HG03060 (cell line): ENCODE measurements at regions not wholly inside any gene's neighbourhood (a gene's known extent, or its start where the extent isn't known, plus 50 kb on each side); places are given as distances from the start of the nearest gene placed in this dataset.
"Not testable (repeated sequence)": the region's sequence is repeated elsewhere in the genome, so short reads cannot be mapped to it uniquely, and the experiment has no call there.

ENCODE experiments used
- ATAC-seq: cut with Tn5 transposase; IDR thresholded peaks from one replicate; pipeline ENCODE4 v1.9.1; 2021; ENCODE audit warnings: low read depth, moderate number of reproducible peaks; ENCODE audit not compliant: unreplicated experiment

DNA sequence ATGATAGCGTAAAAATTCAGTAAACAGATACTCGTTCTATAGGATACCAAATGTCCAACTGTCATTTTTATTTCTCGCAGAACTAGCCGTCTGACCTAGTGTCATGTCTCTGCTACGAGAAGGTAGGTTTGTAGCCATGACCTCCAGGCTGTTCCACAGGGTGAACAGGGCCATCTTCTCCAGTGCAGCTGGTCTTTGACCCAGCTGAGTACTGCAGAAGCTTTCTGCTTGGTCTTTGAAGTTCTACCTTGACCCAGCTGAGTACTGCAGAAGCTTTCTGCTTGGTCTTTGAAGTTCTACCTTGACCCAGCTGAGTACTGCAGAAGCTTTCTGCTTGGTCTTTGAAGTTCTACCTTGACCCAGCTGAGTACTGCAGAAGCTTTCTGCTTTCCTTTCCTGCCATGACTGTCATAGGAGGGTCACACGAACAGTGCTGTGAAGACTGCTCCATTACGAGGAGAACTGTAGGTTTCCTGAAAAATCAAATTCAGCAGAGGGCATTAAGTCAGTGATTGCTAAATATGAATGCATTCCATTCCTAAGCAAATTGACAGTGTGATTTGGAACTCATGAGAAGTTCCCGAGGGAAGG, 532.8 kb upstream of the NRP1 start:
- ATAC-seq: not testable (repeated sequence)

DNA sequence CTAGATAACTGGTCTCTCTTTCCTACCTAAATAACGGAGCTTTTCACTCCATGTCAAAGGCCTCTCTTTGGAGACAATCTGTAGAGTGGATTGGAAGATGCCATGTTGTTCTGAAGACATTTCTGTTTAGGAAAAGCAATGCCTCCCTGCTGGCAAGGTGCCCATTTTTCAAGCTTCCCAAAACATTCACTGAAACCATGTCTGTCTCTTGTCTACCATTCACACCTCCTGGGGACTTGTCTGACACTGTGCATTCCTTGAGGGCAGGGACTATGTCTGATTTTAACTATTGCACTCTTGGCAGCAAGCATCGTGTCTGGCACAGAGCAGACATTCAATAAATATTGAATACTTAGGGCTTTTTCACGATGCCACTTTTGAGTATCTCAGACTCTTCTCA, 528.9 kb upstream of the NRP1 start:
- no peak for ATAC-seq

DNA sequence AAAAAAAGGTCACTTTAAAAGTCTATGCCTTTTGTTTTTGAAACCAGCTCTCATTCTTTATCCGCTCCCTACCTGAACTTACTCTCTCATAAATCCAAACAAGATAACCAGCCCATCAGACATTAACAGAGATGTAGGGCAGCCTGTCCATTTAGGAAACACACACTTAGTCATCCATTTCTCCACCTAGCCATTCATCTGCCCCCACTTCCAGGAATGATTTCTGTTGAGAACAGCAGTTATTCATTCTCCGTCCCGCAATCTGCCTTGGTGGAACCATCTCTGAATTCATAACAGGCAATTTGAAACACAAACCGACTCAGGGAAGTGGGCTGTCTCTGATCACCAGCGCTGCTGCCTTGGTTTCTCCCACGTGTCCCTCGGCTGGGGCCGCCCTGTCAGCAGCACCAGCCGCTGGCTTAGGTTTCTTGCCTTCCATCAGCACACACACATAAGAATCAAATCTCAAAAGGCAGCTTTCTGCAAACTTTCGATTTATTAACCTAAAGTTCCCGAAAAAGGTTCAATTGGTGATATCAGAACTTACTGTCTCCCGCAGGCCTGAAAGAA, 528.2 kb upstream of the NRP1 start:
- no peak for ATAC-seq

DNA sequence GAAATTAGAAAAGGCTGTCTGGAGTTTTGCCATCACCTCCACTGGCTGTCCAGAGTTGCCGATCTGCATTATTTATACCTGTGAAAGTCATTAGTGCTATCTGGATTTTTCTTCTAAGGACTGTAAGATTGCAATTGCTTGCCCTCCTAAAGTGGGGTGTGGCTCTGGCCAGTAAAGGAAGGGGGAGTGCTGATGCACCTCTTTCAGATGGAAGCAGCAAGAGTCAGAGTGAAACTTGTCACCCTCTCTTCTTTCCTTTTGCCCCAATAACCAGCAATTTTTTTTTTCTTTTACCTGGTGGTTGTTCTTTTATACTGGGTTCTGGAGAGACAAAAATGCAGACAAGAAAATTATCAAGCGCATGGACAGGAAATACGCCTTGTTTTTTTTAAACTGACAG, 527.4 kb upstream of the NRP1 start:
- no peak for ATAC-seq

DNA sequence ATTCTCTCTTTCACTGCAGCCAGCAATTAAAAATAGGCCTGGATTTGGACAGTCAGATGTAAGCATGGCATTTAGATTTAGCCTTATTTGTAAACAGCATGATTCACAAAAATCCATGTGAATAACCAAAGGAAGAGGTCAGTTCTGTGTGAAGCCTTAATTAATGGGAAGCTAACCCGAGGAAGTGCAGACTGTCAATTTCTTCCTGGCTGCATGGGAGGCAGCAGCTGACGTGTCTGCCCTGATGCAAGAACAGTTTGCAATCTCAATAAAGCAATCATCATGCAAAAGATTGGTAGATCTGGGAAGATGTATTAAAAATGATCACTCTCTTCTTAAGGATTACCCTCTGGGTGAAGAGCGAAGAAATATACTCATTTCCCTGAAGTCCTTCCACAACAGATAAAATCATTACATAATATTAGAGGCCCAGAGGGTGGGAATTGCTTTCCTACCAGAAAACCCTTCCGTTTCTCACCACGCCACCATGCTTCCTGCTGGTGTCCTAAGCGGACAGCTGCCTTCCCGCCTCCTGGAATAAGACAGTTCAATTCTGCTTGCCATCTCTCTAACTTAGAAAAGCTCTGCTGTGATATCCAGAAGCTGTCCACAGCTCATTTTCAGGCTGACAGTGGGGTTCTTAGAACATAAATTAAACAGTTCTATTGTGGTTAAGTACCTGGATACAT, 526.7 kb upstream of the NRP1 start:
- no peak for ATAC-seq

DNA sequence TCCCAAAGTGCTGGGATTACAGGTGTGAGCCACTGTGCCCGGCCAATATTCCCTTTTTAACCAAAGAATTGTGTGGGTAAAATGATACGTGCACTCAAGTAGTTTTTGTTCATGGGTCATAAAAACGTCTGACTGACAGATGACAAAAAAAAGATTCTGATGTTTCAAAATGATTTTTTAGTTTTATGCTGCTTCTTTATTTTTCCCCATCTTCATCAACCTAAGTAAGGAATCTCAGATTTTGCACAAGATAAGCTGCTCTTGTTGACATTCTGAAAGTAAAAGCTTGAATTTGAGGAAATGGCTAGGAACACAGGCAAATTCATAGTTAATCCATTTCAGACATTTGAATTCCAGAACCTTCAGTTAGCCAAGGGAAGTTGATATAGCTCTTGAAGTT, 526.1 kb upstream of the NRP1 start:
- ATAC-seq: no peak

DNA sequence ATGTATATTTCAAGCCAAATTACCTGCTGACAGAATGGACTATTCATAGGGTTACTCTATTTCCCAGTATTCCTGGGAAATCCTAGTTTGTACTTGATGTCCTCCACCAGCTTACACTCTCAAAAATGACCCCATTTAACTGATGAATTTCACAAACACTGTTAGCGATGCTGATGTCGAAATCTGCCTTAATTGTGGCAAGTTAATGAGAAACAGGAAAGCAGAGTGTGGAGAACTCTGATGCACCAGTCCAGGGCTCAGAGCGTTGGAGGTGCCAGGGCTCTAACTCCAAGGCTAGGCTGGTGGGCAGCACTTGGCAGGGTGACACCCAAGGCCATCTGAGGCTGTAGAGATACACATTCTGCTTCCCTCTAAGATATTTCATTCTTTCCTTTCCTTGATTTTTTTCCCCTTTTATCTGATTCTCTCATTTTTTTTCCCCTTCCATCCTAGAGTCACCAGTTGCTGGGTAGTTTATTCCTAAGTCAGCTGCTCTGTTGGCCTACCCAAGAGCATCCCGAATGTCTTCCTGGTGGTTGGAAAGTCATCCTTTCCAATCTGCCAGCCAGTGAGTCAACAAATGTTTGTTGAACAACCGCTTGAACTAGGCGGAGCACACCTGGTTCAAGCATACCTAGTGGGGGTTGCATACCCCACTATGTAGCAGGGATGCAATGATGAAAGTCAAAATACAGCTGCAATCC, 525.0 kb upstream of the NRP1 start:
- no peak for ATAC-seq

DNA sequence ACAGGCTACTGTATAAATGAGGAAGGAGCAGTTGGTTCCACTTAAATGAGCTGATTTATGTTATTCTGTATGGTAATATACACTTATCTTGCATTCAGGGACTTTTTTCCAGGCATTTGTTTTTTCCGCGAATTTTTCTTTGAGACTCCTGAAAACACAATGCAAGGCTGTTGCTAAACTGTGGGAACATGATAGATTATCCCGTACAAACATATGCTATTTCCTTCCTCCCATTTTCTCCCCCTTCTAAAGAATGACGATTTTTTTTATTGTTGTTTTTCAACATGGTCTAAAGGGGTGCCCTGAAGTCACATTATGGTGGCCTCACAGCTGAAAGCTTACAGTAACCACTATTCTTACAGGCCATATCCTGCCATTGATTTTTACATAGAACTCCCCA, 523.9 kb upstream of the NRP1 start:
- no peak for ATAC-seq

DNA sequence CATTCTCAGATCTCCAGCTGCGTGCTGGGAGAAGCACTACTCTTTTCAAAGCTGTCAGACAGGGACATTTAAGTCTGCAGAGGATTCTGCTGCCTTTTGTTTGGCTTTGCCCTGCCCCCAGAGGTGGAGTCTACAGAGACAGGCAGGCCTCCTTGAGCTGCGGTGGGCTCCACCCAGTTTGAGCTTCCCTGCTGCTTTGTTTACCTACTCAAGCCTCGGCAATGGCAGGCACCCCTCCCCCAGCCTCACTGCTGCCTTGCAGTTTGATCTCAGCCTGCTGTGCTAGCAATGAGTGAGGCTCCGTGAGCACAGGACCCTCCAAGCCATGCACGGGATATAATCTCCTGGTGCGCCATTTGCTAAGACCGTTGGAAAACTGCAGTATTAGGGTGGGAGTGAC, 518.8 kb upstream of the NRP1 start:
- ATAC-seq: not testable (repeated sequence)

DNA sequence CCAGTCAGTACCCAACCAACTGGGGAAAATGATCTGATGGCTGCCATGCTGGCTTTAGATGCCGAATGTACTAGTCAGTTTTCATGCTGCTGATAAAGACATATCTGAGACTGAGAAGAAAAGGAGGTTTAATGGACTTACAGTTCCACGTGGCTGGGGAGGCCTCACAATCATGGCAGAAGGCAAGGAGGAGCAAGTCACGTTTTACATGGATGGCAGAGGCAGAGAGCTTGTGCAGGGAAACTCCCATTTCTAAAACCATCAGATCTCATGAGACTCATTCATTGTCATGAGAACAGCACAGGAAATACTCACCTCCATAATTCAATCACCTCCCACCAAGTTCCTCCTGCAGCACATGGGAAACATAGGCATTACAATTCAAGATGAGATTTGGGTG, 508.9 kb upstream of the NRP1 start:
- ATAC-seq: no peak

DNA sequence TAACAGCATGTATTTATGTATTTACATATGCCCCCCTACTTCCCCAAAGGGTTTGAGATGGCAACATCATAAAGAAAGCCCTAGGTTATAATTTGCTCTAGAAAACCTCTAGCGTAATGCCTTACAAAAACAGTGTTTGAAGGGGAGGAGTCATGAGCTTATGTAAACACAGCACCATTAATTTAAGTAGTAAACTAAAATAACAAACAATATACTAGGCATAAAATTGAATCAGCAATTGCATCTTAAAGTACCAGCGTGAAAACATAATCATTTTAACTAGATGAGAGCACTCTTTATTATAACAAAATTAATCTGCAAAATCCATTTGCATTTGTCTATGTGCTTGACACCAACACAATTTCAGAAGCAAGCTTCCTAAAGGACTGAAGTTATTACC, 507.2 kb upstream of the NRP1 start:
- no peak for ATAC-seq

DNA sequence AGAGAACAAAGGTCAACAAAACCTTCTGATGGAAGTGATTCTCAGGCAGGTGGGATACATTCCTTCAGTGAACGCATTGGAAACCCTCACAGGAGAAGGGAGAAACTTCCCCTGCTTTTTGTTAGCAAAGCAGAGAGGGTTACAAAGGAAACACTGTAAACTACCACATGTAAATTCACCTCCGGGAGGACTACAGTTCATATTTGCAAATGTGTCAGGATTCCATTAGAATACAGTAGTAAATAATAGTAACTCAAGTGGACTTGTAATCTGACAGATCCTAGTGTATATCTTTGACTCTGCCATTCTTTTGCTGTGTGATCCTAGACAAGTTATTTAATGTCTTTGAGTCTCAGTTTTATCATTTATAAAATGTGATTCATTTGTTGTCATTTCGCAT, 504.3 kb upstream of the NRP1 start:
- ATAC-seq: no peak

DNA sequence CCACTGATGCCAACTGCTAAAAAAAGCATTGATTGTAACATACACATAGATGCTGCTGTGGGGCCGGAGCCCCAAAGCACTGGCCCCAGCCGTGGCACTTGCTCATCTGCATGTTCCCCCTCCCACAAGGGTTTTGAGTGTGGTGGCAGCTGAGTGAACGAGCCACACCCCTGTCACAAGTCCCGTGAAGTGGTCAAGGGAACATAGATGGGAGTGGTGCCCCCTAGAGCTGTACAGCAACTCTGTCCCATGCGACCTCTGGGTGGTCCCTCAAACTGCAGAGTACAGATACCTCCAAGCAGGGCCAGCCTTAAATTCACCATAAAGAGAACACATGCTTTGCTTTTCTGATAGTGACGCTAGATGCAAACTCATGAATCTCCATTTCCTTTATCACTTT, 503.3 kb upstream of the NRP1 start:
- ATAC-seq: no peak

DNA sequence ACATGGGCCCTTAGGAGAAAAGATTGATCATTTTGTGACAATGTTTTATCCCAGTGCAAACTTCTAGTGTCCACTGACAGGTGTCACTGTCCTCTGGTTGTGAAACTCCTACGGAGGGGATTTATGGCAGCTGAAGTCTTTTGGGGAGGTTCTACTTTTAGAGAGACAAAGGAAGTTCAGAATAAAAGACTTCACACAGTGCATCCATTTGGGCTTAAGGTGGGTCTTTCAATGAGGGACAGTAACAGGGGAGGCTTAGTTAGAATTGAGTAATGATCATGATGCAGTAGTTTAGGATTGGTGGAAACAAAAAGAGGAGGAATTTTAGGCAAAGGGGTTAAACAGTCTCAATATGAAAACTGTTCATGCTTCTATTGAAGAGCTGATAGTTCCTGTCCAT, 501.1 kb upstream of the NRP1 start:
- ATAC-seq: no peak

DNA sequence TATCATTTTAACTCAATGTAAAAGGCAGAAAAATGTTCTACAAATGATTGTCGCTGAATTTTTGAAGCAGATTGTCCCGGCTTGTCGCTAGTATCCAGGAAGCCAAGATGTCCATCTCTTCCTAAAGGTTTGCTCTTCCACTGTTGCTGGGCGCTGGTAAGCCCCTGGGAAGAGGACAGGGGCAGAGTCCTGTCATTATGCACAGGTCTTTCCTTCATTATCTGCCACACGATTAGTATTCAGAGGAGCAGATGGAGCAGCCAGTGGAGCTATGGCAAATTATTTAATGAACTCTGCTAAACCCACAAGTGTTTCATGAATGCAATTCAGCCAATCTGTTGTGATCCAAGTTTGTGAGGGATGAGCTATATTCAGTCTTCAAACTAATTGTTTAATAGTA, 499.1 kb upstream of the NRP1 start:
- ATAC-seq: no peak

DNA sequence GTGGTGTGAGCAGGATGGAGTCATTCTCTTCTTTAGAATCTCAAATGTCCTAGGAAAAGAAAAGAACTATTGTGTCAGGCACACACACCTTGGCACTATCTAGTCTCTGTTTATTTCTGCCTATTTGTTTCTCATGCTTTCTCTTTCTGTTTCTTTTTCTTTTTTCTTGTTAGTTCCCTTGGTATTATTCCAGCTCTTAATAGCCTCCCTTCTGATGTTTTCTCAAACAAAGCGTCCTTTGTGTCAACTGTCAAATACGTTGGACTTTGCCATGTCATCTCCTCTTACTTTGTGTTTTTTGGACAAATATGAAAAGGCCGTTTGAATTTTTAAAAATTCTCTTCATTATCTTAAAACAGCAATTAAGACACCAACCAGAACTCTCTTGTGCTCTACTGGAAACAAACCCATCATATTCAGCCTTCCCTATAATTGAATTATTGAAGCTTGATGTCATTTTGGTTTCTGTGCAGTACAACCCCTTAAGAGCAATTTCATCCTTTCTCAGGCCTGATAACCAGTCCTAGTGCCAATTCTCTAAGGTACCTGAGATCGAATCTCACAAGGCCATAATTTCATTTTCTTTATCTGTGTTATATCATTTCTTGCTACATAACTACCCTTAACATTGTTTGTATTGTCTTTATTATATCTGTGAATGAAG, 497.8 kb upstream of the NRP1 start:
- no peak for ATAC-seq

DNA sequence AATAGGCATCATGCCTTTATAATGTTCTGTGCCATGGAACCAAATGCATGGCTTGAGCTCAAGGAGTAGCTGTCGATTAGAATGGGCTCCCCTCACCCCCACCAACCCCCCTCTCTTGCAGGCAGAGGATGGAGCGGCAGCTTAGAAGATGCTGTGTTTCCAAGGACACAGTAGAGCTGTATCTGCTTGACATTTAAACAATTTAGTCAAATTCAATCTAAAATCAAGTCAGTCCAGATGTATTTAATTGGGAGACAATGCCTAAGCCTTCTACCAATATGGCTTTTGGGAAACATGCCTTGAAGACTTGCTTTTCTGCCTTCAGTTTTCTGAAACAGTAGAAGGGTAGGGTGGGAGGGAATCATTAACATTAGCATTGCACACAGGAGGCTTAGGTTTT, 497.1 kb upstream of the NRP1 start:
- ATAC-seq: no peak

DNA sequence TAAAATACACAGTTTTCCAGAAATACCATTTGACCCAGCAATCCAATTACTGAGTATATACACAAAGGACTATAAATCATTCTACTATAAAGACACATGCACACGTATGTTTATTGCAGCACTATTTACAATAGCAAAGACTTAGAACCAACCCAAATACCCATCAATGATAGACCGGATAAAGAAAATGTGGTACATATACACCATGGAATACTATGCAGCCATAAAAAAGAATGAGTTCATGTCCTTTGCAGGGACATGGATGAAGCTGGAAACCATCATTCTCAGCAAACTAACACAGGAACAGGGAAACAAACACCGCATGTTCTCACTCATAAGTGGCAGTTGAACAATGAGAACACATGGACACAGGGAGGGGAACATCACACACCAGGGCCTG, 495.4 kb upstream of the NRP1 start:
- not testable (repeated sequence) for ATAC-seq

DNA sequence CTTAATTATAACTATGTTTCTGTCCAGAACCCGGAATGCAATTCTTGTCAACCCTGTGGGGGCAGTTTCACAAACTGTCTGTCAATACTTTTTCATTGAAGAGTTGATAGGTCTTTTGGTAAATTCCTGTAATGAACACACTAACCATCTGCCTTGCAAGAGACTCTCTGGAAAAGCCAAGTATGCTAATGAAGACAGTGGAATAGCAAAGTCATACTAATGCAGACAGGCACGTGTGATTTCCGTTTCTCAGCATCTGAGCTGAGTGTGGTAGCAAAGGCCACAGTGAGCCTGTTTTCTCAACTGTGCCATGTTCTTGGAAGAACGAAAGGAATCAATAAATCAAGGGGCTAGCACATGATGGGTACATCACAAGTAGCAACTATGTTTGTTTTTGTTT, 494.1 kb upstream of the NRP1 start:
- no peak for ATAC-seq

DNA sequence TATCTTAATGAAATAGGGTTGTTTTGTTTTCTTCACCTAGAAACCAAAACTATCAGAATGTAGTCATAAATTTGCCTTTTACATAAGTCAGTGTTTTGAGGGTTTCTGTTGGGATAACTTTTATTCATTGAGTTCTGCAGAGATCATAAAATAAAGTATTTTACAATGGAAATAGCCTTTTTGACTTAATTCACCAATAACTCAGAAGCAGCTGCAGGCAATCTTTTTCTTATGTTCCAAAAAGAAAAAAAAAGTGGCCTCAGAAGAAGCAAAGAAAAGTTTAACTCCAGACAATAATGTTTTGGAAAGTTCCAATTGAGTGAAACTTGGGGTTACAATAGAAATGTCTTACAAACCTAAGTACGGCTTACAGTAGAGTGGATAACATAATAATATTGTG, 491.7 kb upstream of the NRP1 start:
- no peak for ATAC-seq

DNA sequence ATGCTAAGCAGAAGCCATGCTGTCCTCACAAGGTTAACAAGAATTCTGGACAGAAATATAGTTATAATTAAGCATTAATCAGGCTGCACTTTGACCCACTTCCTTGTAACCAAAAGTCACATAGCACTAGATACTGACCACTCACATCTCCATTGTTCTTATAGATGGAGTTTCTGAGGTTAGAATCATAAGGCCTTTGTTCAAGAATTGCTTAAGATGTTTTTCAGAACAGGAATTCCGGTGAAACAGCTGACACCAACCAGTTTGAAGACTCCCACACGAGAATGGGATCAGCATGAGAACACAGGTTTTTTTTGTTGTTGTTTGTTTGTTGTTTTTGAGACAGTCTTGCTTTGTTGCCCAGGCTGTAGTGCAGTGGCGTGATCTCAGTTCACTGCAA, 488.3 kb upstream of the NRP1 start:
- no peak for ATAC-seq
